ENCODE measurements at regions not wholly inside any gene's neighbourhood (a gene's known extent, or its start where the extent isn't known, plus 50 kb on each side); places are given as distances from the start of the nearest gene placed in this dataset.
"Not testable (repeated sequence)": the region's sequence is repeated elsewhere in the genome, so short reads cannot be mapped to it uniquely, and the experiment has no call there.

GRCh38 chr15:69747193-69747592 lies 294.6 kb downstream of the RPLP1 start:
- no peak for DNase-seq

- no peak for DNase-seq
Observed at GRCh38 chr15:69748131-69748530, 295.5 kb downstream of the RPLP1 start.

DNA sequence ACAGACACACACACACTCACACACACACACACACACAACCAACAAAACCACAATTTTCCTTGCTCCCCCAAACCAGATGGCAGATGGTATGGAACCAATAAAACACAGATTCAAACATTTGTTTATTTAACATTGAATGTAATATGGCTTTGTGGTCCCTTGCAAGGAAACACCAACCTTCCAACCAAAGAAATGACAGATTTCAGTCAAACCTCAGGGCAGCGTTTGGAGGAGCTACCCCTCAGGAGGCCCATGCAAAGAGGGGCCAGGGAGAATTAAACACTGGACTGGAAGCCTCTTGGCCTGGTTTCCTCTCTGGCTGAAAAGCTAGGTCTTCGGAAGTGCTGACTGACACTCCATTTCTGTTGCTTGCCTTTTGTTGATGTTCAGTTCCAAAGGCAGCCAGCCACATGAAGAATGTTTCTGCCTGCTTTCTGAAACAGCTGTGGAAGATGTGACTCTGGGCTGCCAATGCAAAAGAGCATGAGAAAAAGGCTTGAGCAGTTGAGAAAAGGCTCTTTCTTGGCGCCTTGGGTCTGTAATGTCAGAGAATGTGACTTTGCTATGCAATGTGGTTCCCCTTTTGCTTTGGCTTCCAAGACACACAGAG lies 296.1 kb downstream of the RPLP1 start:
- no peak for DNase-seq

GRCh38 chr15:69749274-69749673 lies 296.7 kb downstream of the RPLP1 start:
- no peak for DNase-seq

DNA sequence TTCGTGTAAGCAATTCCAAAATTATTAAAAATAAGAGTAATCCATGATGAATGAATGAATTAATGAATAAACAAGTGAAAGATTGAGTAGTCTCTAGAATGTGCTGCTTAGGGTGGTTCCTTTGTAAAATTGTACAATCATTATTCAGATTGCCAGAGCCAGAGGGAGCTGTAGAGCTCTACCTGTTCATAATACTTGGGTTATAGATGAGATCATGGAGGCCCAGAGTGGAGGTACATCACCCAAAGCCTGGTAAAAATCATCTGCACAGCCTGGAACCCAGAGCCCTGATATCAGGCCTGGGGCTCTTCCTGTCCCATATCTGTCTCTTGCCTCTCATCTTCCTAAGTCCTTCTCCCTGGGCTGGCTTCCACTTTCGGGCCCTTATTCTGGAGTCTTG lies 297.2 kb downstream of the RPLP1 start:
- DNase-seq = no peak

- DNase-seq = no peak
Observed at GRCh38 chr15:69750253-69750652, 297.6 kb downstream of the RPLP1 start.

GRCh38 chr15:69751147-69751546 lies 298.5 kb downstream of the RPLP1 start:
- DNase-seq = no peak

GRCh38 chr15:69751566-69751965 lies 298.9 kb downstream of the RPLP1 start:
- no peak for DNase-seq

DNA sequence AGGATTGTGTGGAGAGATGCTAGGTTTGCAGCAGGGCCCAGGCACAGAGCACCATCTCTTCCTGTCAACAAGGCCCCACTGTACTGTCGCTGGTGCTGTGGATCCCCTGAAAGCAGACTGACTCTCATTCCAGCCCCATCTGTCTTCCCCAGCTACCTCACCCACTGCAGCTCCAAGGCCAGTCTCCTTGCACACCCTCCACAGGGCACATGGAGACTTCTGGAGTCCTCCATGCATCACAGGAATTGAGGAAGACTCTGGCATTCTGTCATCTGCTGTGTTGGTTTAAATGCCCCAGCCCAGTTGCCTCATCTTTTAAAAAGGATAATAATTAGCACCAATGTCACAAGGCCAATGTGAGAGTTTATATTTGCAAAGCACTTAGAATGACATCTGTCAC lies 301.2 kb downstream of the RPLP1 start:
- no peak for DNase-seq

DNA sequence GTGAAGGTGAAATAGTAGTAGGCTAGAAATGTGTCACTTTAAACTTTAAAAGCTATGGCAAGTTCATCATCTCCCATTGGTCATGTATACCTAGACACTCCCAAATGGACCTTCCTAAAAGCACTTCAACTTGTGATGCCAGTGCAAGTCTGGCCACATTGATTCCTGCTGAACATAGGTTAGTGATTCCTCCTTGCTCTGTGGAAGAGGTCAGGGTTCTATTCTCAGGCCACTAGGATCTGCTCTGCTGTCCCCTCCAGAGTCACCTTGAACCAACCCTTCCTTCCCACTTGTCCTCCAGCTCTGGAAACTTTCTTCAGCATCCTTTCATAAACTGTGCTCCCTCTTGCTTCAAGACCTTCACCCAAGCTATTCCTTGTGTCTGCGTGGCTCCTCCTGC lies 301.7 kb downstream of the RPLP1 start:
- DNase-seq = no peak

- no peak for DNase-seq
Observed at GRCh38 chr15:69755551-69756310, 303.1 kb downstream of the RPLP1 start.

- no peak for DNase-seq
Observed at GRCh38 chr15:69756440-69756839, 303.8 kb downstream of the RPLP1 start.

DNA sequence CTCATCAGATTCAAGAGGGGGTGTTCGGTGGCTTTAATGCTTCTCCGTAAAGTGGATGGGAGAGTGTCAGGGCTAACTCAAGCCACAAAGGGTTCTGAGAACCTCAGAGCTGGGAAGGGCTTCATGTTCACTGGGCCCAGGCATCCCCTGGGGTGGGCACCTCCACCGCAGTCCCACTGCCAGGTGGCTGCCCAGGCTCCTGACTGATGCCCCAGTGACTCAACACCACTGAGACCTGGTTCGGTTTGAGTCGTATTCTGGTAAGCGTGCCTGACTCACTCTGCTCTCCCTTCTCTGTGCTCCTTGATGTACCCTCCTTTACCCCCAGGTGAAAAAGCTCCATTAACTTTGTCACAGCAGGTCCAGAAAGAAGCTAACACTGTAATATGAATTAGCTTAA lies 304.6 kb downstream of the RPLP1 start:
- DNase-seq = no peak

DNA sequence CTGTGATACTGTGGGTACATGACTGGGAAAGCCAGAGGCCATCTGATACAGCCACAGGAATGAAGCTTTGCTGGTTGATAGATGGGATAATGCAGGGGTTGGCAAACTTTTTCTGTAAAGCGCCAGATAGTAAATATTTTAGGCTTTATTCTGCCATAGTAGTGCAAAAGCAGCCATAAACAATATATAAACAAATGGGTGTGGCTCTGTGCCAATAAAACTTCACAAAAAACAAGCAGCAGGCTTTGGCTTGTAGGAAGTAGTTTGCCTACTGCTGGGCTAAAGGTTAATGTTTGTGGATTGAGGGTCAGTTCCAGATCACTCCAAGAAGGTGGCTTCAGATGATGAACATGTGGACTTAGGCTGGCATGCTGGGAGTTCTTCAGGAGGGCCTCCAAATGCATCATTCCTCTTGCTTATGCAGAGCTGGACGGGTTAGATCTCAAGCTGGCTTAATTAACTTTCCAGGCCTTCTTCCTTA lies 305.7 kb downstream of the RPLP1 start:
- DNase-seq = no peak

- no peak for DNase-seq
Observed at GRCh38 chr15:69758810-69759790, 306.5 kb downstream of the RPLP1 start.

- no peak for DNase-seq
Observed at GRCh38 chr15:69760258-69760845, 307.7 kb downstream of the RPLP1 start.

DNA sequence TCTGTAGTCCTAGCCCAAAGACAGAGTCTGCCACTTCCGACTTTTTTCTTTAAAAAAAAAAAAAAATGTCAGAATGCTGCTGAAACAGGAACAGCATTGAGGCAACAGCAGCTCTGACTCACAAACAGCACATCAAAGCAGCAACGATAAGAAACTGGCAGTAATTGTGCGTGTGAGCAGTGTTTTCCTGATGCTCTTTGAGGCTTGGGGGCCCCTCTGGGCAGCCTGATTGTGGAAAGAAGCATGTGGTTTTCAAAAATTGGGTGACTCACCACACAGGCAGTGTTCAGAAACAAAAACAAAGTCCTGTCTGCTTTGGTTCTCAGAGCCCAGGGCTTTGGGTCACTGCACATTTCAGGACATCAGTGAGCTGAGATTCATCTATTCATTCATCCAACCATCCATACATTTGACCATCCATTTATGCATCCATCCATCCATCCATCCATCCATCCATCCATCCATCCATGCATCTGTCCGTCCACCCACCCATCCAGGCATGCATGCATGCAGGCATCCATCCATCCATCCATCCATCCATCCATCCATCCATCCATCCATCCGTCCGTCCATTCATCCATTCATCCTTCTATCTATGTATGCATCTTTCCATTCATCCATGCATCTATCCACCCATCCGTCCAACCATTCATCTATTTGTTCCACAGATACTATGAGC lies 308.4 kb downstream of the RPLP1 start:
- no peak for DNase-seq

DNA sequence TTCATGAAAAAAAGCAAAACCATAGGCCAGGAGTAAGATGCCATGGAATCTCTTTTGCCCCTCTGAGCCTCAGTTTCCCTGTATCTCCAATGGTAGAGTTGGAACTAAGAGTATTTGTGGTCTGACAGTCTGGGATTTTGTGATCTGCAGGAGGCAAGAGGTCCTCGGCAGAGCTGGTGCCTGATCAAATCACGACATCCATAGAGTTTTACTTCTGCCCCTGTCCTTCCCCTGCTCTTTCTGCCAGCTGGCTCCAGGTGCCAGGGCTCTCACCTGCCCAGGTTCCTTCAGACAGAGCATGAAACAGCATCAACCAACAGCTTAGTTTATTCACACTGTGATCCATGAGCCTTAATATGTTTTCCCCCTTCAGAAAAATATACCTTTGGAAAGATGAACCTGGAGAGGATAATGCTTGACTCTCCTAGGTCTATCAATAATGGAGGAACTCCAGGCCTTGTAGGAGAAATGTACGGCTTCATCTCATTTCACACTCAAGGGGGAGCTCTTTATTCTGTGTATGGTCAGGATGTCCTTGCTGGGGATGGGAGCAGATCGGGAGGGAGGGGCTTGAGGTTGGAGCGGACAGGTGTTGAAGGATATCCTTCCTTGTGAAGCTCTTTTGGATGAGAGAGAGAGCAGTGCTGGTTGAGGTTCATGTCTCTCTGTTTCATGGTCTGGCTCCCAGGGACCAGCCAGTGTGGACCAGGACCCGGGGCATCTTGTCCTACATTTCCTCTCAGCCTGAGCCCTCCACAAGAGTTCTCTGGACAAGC lies 309.9 kb downstream of the RPLP1 start:
- no peak for DNase-seq

- DNase-seq = no peak
Observed at GRCh38 chr15:69763831-69764230, 311.2 kb downstream of the RPLP1 start.

GRCh38 chr15:69766156-69766555 lies 313.5 kb downstream of the RPLP1 start:
- no peak for DNase-seq

GRCh38 chr15:69767191-69767590 lies 314.6 kb downstream of the RPLP1 start:
- DNase-seq = no peak

DNA sequence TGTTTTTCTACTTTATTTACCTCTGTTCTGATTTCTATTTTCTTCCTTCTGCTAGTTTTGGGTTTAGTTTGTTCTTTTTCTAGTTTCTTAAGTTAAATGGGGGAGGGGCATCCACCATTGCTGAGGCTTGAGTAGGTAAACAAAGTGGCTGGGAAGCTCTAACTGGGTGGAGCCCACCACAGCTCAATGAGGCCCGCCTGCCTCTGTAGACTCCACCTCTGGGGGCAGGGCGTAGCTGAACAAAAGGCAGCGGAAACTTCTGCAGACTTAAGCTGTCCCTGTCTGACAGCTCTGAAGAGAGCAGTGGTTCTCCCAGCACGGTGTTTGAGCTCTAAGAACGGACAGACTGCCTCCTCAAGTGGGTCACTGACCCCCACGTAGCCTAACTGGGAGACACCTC lies 316.7 kb downstream of the RPLP1 start:
- not testable (repeated sequence) for DNase-seq

Measured in midbrain (tissue), 1 donor.